ENCODE measurements at regions not wholly inside any gene's neighbourhood (a gene's known extent, or its start where the extent isn't known, plus 50 kb on each side); places are given as distances from the start of the nearest gene placed in this dataset.
"Not testable (repeated sequence)": the region's sequence is repeated elsewhere in the genome, so short reads cannot be mapped to it uniquely, and the experiment has no call there.

GRCh38 chr2:58616961-58617360 is 375.8 kb upstream of the FANCL start:
- no peak for DNase-seq

GRCh38 chr2:58614219-58614618 is 373.1 kb upstream of the FANCL start:
- no peak for DNase-seq

- no peak for DNase-seq
Measured at GRCh38 chr2:58612973-58613372, 371.8 kb upstream of the FANCL start.

- DNase-seq: no peak
Measured at GRCh38 chr2:58609326-58609725, 368.2 kb upstream of the FANCL start.

- no peak for DNase-seq
Measured at GRCh38 chr2:58608146-58608545, 367.0 kb upstream of the FANCL start.

GRCh38 chr2:58607448-58607847 is 366.3 kb upstream of the FANCL start:
- no peak for DNase-seq

- DNase-seq: no peak
Measured at GRCh38 chr2:58606799-58607198, 365.7 kb upstream of the FANCL start.

- DNase-seq: no peak
Measured at GRCh38 chr2:58604096-58604495, 363.0 kb upstream of the FANCL start.

GRCh38 chr2:58601017-58601416 is 359.9 kb upstream of the FANCL start:
- no peak for DNase-seq

- no peak for DNase-seq
Measured at GRCh38 chr2:58598171-58598570, 357.0 kb upstream of the FANCL start.

GRCh38 chr2:58595714-58596113 is 354.6 kb upstream of the FANCL start:
- DNase-seq: no peak

GRCh38 chr2:58594762-58595161 is 353.6 kb upstream of the FANCL start:
- no peak for DNase-seq

- no peak for DNase-seq
Measured at GRCh38 chr2:58594175-58594574, 353.1 kb upstream of the FANCL start.

GRCh38 chr2:58586178-58586577 is 345.1 kb upstream of the FANCL start:
- DNase-seq: not testable (repeated sequence)

- no peak for DNase-seq
Measured at GRCh38 chr2:58585233-58585632, 344.1 kb upstream of the FANCL start.

- no peak for DNase-seq
Measured at GRCh38 chr2:58584606-58585118, 343.5 kb upstream of the FANCL start.

- no peak for DNase-seq
Measured at GRCh38 chr2:58578276-58578675, 337.2 kb upstream of the FANCL start.

GRCh38 chr2:58574873-58575272 is 333.7 kb upstream of the FANCL start:
- DNase-seq: no peak

- no peak for DNase-seq
Measured at GRCh38 chr2:58572731-58573130, 331.6 kb upstream of the FANCL start.

- DNase-seq: no peak
Measured at GRCh38 chr2:58571181-58571852, 330.2 kb upstream of the FANCL start.

- DNase-seq: no peak
Measured at GRCh38 chr2:58569475-58570185, 328.5 kb upstream of the FANCL start.

GRCh38 chr2:58568901-58569300 is 327.8 kb upstream of the FANCL start:
- no peak for DNase-seq

- DNase-seq: no peak
Measured at GRCh38 chr2:58562276-58562675, 321.2 kb upstream of the FANCL start.

- no peak for DNase-seq
Measured at GRCh38 chr2:58560531-58560930, 319.4 kb upstream of the FANCL start.

- no peak for DNase-seq
Measured at GRCh38 chr2:58558881-58559280, 317.8 kb upstream of the FANCL start.
